ENCODE measurements at regions not wholly inside any gene's neighbourhood (a gene's known extent, or its start where the extent isn't known, plus 50 kb on each side); places are given as distances from the start of the nearest gene placed in this dataset.

DNA sequence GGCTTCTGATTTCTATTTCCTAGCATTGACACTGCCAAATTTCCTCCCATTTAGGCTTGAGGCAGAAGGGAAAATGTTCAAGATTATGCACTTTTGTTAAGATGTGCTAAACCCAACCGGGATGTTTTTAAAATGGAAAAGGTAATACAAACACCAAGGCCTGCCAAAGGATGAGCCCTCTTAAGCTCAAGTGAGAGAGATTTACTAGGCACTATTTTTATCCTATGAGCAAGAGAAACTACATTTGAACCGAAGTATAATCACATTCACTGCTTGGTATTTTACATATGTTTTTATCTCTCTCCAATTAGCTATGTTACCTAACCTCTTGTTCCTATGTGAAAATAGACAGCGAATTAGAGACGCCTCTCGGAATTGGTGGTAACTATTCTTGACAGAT lies 295.8 kb downstream of the GABRB3 start:
- DNase-seq (ENCODE audit: low spot score), result no peak

DNA sequence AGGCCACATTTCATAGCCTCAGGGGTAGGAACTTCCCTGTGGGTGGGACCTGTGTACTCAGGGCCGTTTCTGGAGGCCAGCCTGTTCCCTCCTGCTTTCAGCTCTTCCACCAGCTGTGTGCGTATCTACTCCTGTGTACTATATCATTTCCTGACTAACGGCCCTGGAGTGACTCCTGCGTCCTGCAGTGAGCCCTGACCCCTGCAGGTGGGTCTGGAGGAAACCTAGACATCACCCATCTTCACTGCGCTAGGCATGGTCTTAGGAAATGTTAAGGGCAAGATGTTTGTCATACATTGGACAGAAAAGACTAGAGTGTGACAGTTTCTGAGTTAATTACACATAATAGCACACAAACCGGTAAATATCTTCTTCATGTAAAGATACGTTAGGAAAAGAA lies 297.3 kb downstream of the GABRB3 start:
- no peak for DNase-seq (ENCODE audit: low spot score)

DNA sequence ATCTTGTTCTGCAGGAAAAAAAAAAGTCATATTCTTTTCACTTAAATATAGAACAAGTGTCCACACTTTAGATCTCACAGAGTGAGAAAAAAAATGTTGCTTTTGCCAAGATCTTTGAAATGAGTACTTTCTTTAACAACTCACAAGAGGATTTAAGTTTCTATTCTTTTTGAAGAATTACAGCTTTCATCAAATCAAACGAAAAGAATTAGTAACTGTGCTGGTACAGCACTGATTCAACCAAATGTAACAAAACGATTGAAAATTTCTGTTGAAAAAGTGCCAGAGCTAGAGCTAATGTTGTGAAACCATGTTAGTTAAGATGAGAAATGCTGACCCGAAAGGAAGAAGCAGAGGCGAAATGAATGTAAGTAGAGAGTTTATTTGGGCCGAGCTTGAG lies 300.2 kb downstream of the GABRB3 start:
- DNase-seq (ENCODE audit: low spot score), result no peak

DNA sequence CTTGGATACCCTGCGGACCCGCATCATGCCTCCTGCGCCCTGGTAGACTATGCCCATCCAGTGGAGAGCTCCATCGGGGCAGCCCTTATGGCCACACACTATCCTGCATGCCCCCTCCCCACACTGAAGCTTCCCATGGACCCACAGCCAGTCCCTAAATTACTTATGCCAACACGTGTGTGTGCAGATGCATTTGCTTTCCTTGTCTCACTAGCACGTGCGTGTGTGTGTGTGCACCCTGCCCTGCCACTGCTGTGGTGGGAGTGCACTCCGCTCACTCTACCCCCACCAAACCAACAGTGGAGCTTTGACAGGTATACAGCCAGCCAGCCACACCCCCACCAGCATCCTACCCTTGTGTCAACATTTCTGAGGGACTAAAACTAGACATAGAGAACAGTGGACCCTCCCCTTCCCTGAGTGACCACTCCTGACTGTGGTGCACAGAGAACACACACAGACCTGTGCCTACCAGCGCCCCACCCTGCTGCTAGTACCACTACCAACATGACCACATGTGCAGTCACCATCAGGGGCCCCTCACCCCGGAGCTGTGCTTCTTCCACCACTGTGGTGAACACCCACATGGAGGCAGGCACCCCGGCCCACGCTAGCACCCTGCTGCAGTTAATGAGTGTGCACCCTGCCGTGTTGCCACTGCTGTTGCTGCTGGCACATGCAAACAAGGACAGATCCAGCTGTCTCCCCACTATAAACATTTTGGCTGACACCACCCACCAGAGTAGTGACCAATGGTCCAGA lies 310.8 kb downstream of the GABRB3 start:
- no peak for DNase-seq (ENCODE audit: low spot score)

DNA sequence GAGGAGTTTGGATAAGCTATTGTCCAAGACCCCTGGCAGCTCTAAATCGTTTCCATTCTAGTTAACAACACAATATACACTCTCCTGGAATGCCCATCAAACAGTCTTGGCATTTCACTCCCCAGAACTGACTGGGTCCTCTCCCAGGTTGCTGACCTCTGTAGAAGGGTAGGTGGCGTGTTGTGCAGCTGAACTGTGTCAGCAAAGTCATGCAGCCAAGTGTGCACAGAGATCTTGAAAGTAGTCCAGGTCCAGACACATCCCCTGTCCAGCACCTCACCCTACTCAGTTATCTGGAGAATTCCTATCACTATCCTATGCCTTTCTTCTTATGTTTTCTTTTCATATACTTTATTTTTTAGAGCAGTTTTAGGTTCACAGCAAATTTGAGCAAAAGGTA lies 312.7 kb downstream of the GABRB3 start:
- DNase-seq (ENCODE audit: low spot score), result no peak

DNA sequence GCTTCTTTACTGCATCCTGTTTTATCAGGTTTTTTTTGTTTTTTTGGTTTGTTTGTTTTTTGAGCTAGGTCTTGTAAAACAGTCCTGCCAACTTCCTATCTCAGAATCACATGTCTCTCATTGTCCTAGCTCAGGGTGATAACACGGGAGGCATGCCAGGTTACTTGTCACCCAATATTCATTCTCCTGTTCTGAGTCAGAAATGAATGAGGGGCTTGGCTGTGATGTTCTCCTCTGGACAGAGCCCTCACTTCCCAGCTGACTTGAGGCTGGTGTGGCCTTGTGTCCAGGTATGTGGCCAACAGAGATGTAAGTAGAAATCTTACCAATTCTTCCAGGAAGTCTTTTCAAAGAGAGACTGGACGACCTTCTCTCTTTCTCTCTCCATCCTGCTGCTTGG lies 317.0 kb downstream of the GABRB3 start:
- DNase-seq (ENCODE audit: low spot score), result no peak

DNA sequence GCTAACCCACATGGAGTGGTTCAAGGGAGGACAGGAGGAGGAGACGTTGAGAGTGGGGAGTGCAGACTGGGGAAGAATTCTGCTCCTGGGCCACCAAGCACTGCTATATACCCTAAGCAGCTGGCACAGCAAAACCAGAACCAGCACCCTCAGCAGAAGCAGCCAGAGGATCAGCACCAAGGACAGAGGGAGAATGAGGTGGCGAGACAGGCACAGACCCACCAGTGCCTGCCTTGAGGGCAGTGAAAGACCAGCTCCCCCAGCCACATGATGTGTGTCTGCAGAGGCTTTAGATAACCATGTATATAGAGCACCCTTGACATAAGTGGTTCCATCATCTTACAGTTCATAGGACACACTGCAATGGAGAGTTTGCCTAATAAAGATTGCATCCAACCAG lies 319.0 kb downstream of the GABRB3 start:
- no peak for DNase-seq (ENCODE audit: low spot score)

DNA sequence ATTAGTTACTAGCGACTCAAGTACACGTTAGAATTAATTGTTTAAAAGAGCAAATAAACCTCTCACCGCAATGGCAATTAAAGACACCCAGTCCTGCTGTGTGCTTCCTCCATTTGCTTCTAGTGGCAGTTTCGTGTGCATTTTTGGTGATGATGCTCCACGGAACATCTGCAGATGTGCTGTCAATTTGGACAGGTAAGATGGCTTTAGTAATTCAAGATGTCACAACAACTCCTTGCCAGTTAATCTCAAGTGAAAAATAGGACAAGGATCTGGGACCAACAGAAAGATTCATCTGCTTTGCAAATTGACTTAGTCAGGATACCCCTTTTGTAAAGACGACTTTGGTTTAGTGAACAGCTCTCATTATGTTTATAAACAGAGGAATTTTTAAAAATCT lies 320.9 kb downstream of the GABRB3 start:
- DNase-seq (ENCODE audit: low spot score), result no peak

DNA sequence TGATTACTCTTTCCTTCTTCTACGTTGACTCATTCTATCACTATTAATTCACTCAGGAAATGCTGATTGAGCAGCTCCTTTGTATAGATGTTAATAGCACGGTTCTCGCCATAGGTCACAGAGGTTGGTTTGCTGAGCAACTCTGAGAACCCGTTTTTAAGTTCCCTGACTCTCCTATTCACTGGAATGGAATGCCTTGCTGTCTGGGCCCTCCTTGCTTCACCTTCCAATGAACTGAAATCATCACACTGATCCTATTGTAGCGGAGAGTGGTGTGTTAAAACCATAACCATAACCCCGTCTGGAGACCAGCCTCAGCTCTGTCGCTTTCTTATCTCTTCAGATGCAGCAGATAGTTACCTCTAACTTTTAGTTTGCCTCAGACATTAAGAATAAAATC lies 323.6 kb downstream of the GABRB3 start:
- DNase-seq (ENCODE audit: low spot score), result no peak

DNA sequence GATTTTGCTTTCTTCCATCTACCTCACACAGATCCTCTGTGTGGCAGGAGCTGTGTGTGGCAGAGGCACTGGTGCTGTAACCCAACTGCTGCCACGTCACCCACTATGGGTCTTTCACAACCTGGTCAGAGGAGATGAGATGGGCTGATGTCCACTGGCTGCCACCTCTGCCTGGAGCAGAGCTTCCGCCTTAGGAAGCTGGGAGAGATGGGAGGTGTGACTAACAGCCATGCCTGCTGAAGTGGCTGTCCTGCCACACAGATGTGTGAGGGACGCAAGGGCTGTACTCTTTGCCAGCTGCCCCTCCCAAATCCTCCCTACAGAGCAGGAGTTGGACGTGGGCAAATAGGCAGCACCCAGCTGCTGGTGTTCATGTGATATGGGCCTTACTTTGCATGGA lies 329.5 kb downstream of the GABRB3 start:
- no peak for DNase-seq (ENCODE audit: low spot score)

DNA sequence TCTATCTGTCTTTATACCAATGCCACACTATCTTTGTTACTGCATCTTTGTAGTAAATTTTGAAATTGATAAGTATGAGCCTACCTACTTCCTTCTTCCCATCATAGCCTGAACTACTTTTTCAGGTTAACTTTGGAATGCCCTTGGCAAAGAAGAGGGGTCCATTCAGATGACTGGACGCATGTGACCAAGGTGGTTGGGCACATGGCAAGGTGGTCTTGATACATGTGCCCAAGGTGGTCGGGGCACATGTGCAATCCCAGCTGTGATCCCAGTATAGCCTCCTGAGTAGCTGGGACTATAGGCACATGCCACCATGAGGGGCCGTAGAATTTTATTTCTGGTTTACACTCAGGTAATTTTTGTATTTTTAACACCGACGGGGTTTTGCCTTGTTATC lies 330.2 kb downstream of the GABRB3 start:
- no peak for DNase-seq (ENCODE audit: low spot score)

DNA sequence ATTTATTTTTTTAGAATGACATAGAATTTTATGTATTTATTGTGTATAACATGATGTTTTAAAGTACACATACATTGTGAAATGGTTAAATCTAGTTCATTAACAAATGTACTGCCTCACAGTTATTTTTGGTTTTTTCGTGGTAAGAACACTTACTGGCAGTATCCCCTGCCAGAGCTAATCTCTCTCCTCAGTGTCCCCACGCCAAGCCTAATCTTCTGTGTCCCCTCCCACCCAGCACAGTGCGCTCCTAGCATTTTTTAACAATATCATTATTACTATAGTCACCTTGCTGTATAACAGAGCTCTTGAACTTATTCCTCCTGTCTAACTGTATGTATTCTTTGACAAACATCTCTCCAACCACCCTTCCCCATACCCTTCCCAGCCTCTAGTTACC lies 333.2 kb downstream of the GABRB3 start:
- no peak for DNase-seq (ENCODE audit: low spot score)

DNA sequence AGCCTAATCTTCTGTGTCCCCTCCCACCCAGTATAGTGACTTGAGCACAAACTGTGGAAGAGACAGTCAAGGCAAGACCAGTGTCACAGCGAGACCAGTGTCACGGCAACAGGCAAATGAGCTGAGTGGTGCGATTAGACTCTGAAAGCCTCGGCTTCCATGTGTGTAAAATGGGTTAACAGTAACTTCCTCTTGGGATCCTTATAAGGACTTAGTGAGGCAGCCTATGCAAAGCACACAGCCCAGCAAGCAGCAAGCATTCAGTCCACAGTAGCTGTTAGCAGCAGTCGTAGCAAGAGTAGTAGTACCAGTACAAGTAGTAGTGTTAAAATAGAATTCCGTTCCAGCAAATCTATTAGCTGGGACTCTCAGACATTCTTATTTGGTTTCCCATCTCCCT lies 334.1 kb downstream of the GABRB3 start:
- DNase-seq (ENCODE audit: low spot score), result no peak

DNA sequence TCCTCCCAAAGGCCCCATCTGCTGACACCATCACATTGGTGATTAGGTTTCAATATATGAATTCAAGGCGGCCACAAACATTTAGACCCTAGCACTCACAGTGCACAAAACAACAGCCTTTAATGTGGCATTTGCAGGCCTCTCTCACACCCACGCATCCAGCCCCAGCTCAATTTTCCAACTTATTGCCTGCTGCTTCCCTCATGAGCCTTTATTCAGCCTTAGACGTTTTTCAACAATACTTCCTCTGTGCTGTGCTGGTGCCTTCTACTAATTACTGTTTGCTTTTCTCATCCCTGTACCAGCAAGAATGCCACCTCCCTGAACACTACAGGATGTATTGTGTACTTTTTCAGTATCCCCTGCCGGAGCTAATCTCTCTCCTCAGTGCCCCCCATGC lies 334.6 kb downstream of the GABRB3 start:
- DNase-seq (ENCODE audit: low spot score), result no peak

DNA sequence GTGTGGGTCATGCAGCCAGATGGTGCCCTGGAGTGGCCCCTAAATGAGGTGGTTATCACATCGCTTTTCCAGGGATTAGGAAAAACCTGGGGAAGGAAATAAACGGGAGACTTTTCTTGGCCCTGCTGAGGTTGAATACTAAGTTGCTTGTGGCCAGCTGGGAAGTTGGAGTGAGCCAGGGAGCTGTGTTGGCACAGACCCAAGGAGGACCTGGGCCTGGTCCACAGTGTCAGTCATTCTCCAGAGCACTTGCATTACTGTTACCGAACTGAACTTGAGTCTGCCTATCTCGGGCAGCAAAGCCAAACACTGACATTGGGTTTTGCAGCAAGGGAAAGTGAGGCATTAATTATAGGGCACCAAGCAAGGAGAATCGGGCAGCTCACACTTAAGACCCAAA lies 339.0 kb downstream of the GABRB3 start:
- no peak for DNase-seq (ENCODE audit: low spot score)

DNA sequence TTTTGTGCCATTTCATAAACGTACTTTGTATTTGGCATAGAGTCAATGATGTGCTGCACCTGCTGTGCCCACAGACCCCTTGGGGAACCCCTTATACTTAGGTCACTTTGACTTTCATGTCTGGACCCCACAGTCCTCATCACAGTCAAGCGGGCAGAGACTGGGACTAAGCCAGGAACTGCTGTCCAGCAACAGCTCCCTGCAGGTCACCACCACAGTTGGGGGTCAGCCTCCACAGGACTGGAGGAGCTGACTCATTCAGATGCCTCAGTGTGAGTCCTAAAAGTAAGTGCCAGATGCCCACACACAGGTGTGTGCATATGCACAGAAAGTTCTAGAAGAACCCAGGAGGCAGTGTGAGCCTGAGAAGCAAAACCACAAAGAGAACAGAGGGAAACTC lies 339.8 kb downstream of the GABRB3 start:
- no peak for DNase-seq (ENCODE audit: low spot score)

DNA sequence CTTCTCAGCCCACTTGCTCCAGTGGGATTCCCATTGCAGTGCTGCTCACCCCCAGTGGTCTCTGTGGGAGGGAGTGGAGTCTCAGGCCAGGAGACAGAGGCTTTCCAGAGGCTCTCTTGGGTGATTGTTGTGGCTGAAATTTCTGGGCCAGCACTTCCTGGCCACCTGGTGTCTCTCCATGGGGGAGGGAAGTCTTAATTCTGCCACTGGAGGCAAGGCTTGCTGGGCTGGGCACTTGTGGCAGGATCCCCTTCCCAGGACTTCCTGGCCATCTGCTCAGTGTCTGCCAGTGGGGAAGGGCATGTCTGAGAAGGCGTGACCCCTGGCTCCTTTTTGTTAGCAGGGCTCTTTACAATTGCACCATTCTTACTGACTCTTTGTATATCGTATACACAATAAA lies 351.8 kb downstream of the GABRB3 start:
- no peak for DNase-seq (ENCODE audit: low spot score)

DNA sequence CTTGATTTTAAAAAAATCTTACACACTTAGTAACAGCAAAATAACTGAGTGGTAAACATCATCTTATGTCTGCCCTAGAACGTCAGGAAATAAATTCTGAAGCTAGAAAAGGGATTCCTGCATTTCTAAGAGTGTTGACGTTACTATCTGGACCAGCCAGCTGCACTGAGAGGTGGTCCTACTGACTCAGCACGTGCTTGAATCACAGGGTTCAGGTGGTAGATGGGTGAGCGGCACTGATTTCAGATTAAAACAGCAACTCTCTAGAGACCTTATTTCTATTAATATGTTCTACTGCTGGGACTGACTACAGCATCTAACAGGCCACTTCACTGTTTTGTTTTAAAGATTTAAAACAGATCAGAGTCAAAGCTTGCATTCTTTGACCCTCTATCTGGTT lies 377.2 kb downstream of the GABRB3 start:
- DNase-seq (ENCODE audit: low spot score), result no peak

DNA sequence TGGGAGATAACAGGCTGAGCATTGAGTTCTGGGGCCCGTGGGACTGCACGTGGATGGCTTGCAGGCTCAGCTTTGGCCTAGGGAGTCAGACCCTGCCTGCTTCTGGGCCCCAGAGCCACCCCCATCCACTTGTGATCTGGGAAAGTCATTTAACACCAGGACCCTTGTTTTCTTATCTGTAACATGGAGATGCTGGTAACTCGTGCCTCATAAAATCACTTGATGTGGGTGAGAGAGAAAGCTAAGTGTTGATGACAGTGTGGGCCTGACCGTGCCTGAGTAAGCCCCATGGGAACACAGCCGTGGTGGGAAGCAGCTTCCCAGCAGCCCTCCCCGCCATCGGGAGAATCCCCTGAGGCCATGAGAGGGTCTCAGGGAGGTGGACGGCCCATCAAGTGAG lies 378.1 kb downstream of the GABRB3 start:
- no peak for DNase-seq (ENCODE audit: low spot score)

DNA sequence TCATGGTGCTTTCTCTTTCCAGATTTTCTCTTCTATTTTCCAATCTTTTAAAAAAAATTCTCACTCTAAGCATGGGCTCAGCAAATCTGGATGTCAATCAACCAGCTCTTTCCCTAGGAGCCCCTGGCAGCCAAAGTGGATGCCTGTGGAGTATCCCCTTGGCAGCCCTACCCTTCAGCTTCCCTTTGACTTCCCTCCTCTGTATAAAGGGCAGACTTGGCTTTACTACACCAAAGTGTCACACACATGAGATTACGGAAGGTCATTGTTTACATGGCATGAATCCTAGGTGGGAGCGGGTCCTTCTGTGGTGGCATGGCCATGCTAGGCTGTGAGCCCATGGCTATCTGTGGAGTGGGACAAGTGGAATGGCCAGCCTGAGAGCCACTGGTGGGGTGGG lies 379.9 kb downstream of the GABRB3 start:
- no peak for DNase-seq (ENCODE audit: low spot score)

DNA sequence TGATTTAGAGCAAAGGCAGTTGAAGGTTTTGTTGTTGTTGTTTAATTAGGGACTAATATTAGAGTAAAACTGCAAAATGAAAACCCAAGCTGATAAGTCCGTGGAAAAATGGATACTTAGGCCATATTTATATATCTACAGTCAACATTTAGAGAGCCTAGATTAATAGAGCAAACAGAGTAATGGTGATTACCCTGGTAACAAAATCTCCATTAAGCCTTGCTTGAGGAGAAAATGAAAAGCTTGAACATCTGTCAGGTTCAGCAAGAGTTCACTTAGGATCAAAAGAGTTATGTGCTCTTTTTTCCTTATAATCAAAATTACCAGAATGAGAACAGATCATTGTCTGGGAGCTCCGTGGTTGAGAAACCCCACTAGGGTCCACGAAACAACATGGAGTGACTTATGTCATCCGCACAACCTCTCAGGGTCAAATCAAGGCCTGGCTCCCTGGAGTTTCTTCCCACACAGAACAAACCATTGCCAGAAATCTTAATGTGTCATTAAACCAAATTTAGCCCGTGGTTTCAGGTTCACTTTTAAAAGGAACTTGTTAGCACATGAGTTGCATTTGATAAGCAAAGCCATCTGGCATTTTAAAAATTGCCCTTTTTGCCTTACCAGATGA lies 381.2 kb downstream of the GABRB3 start:
- no peak for DNase-seq (ENCODE audit: low spot score)

DNA sequence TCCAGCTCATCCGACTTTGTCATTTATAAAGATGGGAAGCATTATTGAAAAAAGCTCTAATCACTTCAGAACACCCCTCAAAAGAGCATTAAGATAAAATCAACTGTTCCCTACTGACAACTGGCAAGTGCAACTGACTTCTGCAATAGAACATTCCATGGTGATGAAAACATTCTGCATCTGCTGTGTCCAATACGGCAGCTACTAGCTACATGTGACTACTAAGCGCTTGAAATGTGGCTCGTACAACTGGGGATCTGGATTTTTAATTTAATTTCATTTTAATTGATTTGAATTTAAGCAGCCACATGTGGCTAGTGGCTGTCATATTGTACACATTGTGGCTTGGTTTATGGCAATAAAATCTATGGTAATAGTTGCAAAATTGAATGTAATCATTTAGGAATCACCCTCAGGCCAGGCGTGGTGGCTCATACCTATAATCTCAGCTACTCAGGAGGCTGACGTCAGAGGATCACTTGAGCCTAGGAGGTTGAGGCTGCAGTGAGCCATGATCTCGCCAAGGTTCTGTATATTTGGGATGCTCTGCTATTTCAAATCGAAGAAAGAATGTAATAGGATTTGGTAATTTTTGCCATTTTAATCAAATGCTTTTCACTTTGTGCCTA lies 390.3 kb downstream of the GABRB3 start:
- no peak for DNase-seq (ENCODE audit: low spot score)

DNA sequence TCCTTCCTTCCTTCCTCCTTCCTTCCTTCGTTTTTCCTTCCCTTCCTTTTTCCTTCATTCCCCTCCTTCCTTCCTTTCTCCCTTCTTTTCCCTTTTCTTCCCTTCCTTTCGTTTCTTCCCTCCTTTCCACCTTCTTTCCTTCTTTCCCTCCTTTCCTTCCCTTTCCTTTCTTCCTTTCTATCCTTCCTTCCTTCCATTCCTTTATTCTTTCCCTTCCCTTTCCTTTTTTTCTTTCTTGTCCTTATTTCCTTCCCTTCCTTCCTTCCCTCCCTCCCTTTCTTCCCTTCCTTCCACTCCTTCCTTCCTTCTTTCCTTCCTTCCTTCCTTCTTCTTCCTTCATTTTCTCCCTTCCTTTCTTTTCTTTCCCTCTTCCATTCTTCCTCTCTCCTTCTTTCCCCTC lies 394.6 kb downstream of the GABRB3 start:
- no peak for DNase-seq (ENCODE audit: low spot score)

DNA sequence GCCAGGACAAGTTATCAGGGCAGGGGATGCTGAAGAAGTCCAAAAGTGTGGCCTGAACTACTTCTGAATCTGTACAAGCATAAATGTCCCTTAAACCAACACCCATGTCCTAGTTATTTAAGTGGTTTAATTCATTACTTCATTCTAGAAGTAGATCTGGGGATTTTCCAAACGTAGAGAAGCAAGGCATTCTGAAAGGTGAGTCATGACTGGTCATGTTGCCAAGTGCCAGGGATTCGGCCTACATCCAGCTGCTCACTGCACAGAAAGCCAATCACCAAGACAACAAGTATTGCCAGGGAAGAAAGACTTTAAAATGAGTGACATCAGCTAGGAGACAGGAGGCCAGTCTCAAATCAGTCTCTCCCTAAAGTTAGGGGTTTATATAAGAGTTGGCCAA lies 396.6 kb downstream of the GABRB3 start:
- peak; percentile 43 for DNase-seq (ENCODE audit: low spot score)
